Stomach smooth muscle (tissue), 2 donors: ENCODE measurements at regions not wholly inside any gene's neighbourhood (a gene's known extent, or its start where the extent isn't known, plus 50 kb on each side); places are given as distances from the start of the nearest gene placed in this dataset.

Source experiments
- H3K27ac ChIP-seq: one replicate; pipeline ENCODE4 v1.7.0; 2013; ENCODE audit warnings: mild to moderate bottlenecking, low read length, inconsistent platforms
- H3K27me3 ChIP-seq, 2 donors: one replicate each; pipeline ENCODE4 v1.7.0; 2013; ENCODE audit warnings: low read length in 2 of 2; ENCODE audit not compliant: insufficient read depth in 2 of 2, control insufficient read depth in 1 of 2
- H3K36me3 ChIP-seq, 2 donors: one replicate each; pipeline ENCODE4 v1.7.0; 2013; ENCODE audit warnings: low read length in 2 of 2; ENCODE audit not compliant: control insufficient read depth in 2 of 2, insufficient read depth in 2 of 2
- H3K4me1 ChIP-seq: one replicate; pipeline ENCODE4 v1.7.0; 2013; ENCODE audit warnings: low read length; ENCODE audit not compliant: control insufficient read depth, insufficient read depth
- H3K4me3 ChIP-seq, 2 donors: one replicate each; pipeline ENCODE4 v1.7.0; 2013; ENCODE audit warnings: low read length in 2 of 2
- H3K9ac ChIP-seq, 2 donors: one replicate each; pipeline ENCODE4 v1.7.0; 2013; ENCODE audit warnings: low read length in 2 of 2, mild to moderate bottlenecking in 1 of 2
- H3K9me3 ChIP-seq, 2 donors: one replicate each; pipeline ENCODE4 v1.7.0; 2013; ENCODE audit warnings: low read length in 2 of 2; ENCODE audit not compliant: control insufficient read depth in 2 of 2
- donor health status: healthy.
- donor health status: Pancreatic carcinoma.

DNA sequence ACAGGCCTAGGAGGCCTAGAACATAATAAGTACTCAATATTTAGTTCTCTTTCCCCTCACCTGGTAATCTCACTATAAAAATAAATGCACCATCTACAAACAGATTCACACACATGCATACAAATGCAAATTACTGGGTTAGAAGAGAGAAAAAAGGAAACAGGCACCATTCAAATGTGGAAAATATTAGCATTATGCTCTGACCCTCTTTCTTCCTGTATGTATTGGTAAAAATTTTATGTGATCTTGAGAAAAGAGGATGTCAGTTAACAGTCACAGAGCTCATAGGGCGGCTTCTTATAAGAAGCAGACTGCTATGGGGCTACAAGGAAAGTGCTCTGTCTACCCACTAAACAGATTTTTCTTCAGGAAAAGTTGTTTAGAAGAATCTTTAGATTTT is 565.4 kb downstream of the LMO4 start:
- H3K36me3 ChIP-seq = no peaks in the 10 kb centered on the region
- no peak overlapping the region for H3K27ac ChIP-seq
- H3K4me1 ChIP-seq = no peaks in the 10 kb centered on the region
- no peak overlapping the region for H3K9ac ChIP-seq
- H3K4me3 ChIP-seq = no peak overlapping the region
- H3K9me3 ChIP-seq = no peaks in the 10 kb centered on the region
- no peaks in the 10 kb centered on the region for H3K27me3 ChIP-seq

DNA sequence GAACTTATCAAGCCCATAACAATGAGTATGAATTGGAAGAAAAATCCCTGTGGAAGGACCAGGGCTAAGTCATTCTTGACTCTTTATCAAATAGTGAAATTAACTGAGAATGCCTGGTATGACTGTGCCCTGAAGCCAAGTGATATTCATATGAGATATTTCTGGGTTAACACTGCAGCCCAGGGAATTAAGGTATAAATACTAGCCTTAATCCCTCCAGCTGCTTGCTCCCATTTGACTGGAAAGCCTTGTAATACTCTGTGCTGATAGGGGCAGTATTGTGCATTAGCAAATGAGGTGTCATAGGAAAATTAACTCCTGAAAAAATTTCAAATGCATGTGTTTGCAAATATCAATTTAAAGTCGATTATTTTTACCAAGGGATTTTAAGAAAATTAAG is 568.8 kb downstream of the LMO4 start:
- H3K27me3 ChIP-seq = no peaks in the 10 kb centered on the region
- no peaks in the 10 kb centered on the region for H3K36me3 ChIP-seq
- H3K9me3 ChIP-seq = no peaks in the 10 kb centered on the region
- no peaks in the 10 kb centered on the region for H3K4me1 ChIP-seq
- no peak overlapping the region for H3K27ac ChIP-seq
- H3K4me3 ChIP-seq = no peak overlapping the region
- H3K9ac ChIP-seq = no peak overlapping the region

DNA sequence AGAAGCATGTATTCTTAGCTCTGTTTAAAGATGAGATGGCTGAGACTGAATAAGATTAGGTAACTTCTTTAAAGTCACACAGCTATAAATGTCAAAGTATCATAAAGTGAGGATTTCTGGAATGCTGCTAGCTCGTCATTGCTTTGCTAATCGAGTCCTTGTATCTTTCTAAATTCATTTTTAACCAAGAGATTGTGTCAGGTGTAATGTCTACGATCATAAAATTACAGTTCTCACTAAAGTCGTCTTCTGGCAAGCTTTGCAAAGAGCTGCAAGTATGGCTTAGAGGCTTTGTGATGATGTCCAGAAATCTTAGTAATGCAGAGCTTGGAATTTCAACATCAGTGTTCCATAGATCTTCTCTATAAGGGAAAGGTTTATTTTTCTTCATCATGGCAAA is 569.8 kb downstream of the LMO4 start:
- no peak overlapping the region for H3K27ac ChIP-seq
- H3K4me3 ChIP-seq = no peak overlapping the region
- no peaks in the 10 kb centered on the region for H3K36me3 ChIP-seq
- H3K9me3 ChIP-seq = no peaks in the 10 kb centered on the region
- H3K9ac ChIP-seq = no peak overlapping the region
- H3K27me3 ChIP-seq = no peaks in the 10 kb centered on the region
- peaks cover 4% of the 10 kb centered on the region for H3K4me1 ChIP-seq

DNA sequence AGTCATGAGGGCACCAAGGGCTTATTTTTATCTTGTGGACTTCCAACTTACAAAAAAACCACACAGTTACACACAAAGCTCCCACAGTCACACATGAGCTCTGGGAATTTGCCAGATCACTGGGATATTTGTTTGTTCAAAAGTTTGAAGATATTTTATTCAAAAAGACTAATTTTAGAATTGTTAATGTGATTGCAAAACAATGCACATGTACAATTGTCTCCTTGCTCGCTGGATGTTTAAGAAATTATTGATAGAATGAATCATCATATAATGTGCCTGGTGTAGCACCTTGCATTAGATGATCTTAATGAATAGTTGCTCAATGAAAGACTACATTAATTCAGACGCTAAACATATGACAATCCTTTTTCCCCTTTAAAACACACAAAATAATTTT is 570.3 kb downstream of the LMO4 start:
- Histone ChIP-seq H3K27me3 (no peaks in the 10 kb centered on the region), H3K9me3 (no peaks in the 10 kb centered on the region), H3K9ac (no peak overlapping the region), H3K4me3 (no peak overlapping the region), H3K4me1 (peaks cover 9% of the 10 kb centered on the region), H3K27ac (no peak overlapping the region), H3K36me3 (no peaks in the 10 kb centered on the region)

DNA sequence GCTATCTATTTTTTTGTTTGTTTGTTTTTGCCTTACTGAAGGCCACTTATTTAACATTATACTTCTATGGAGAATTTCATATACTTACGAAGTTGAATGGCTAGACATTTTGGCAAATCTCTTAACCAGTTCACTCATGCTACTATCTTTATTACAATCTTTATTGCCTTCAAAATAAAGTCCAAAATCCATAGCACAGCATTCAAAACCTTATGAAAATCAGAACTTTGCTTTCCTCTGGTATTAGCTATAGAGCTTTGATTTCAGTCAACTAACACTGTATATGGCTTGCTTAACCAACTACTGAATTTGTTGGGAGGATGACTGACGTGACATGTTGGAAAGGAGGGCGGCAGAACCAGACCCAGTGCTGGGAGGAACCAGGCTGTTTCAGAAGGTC is 571.1 kb downstream of the LMO4 start:
- no peak overlapping the region for H3K27ac ChIP-seq
- no peak overlapping the region for H3K9ac ChIP-seq
- H3K4me3 ChIP-seq = no peak overlapping the region

DNA sequence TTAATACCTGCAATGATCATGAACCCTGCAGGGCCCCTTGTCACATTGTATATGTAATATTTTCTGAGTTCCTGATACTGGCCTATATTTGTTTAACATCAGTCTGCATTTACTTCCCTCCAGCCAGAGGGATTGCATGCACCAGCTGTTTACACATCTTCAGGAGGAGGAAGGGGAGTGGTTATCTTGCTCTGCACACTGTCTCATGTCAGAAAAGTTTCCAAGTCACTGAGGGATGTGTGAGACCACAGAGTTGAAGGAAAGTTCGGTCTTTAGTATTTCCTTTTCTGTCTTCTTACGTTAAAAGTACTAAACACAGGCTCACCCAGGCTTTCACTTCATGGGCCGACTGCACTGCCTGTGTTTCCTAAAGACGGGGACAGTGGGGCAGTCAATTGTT is 574.1 kb downstream of the LMO4 start:
- no peaks in the 10 kb centered on the region for H3K27me3 ChIP-seq
- no peak overlapping the region for H3K9ac ChIP-seq
- H3K9me3 ChIP-seq = no peaks in the 10 kb centered on the region
- H3K4me1 ChIP-seq = peaks cover 9% of the 10 kb centered on the region
- peak overlapping the region; percentile 63 for H3K27ac ChIP-seq
- no peaks in the 10 kb centered on the region for H3K36me3 ChIP-seq
- peak overlapping the region; percentile 8 to 9 for H3K4me3 ChIP-seq

More for the DNA sequence above, 571.1 kb downstream of the LMO4 start:
- Histone ChIP-seq H3K36me3 (no peaks in the 10 kb centered on the region), H3K9me3 (no peaks in the 10 kb centered on the region), H3K27me3 (no peaks in the 10 kb centered on the region), H3K4me1 (peaks cover 9% of the 10 kb centered on the region)

DNA sequence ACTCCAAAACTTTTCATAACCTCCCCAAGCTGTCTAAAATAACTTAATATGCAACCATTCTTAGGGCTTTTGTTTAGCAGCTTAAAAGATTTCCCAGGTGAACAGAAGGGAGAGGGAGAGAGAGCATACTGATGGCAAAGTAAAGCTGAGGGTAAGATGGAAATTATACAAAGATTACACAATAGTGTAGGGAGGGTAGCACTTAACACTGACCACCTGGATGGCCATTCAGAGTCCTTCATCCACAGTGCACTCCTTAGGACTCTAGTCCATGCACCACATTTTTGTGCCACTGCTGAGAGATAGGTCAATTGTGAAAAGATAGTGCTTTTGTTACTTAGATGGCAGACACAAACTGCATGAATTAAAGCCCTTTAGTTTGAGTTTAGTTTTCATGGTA is 574.6 kb downstream of the LMO4 start:
- peak overlapping the region; percentile 8 to 9 for H3K4me3 ChIP-seq
- H3K36me3 ChIP-seq = no peaks in the 10 kb centered on the region
- H3K4me1 ChIP-seq = peaks cover 9% of the 10 kb centered on the region
- H3K27me3 ChIP-seq = no peaks in the 10 kb centered on the region
- H3K27ac ChIP-seq = peak overlapping the region; percentile 63
- H3K9me3 ChIP-seq = no peaks in the 10 kb centered on the region
- H3K9ac ChIP-seq = no peak overlapping the region

DNA sequence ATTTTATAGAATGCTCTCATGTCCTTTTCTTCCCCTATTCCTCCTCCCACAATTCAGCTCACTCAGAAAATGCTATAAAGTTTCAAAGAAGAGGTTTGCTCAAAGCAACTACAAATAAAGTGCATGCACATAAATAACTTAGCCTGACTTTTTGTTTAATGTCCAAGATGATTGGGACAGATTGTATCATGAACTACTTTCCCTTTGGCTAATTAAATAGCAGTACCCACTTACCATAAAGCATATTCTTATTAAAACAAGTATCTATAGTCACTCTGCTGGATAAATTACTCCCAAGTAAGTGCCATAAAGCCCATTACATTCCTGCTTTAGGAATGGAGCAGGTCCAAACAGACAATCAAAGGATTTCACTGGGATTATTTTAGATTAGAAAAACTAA is 576.0 kb downstream of the LMO4 start:
- no peaks in the 10 kb centered on the region for H3K36me3 ChIP-seq
- no peak overlapping the region for H3K27ac ChIP-seq
- H3K9me3 ChIP-seq = no peaks in the 10 kb centered on the region
- H3K4me3 ChIP-seq = no peak overlapping the region
- peaks cover 9% of the 10 kb centered on the region for H3K4me1 ChIP-seq
- no peak overlapping the region for H3K9ac ChIP-seq
- no peaks in the 10 kb centered on the region for H3K27me3 ChIP-seq

DNA sequence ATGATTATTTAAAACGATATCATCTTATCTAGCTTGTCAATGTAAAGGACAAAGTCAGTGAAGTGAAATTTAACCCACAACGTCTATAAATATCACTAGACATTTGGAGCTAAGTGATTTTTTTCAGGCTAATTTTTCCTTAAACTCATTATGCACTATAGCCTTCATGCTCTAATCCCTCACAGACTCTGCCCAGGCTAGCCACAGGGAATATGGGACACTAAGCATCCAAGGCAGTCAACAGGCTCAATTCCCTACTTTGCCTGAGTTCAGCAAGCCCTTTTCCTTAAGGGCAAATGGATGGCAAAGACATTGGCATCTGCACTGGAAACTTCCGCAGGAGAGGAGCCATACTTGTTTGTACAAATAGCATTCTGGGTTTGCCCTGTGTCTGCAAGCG is 577.0 kb downstream of the LMO4 start:
- no peak overlapping the region for H3K4me3 ChIP-seq
- H3K9ac ChIP-seq = no peak overlapping the region
- H3K27ac ChIP-seq = no peak overlapping the region
- H3K9me3 ChIP-seq = no peaks in the 10 kb centered on the region
- H3K4me1 ChIP-seq = peaks cover 9% of the 10 kb centered on the region
- no peaks in the 10 kb centered on the region for H3K36me3 ChIP-seq
- H3K27me3 ChIP-seq = no peaks in the 10 kb centered on the region

DNA sequence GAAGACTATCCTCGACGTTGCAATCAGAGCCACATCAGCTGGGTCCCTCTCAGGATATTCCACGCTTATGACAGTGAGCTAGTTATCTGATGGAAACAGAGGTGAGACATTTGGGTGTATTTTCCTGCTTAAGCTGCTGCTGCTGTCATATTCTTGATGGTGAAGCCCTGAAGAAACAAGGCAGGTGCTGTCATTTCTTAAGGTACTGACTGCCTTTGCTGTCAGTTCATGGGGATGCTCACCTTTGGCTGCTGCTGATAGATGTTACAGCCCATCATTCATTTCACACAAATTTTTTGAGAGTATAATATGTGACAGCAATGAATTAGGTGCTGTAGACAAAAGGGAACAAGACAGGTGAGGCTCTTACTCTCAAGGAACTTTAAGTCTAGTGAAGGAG is 577.4 kb downstream of the LMO4 start:
- no peak overlapping the region for H3K4me3 ChIP-seq
- no peak overlapping the region for H3K9ac ChIP-seq
- H3K27me3 ChIP-seq = no peaks in the 10 kb centered on the region
- H3K9me3 ChIP-seq = no peaks in the 10 kb centered on the region
- no peaks in the 10 kb centered on the region for H3K36me3 ChIP-seq
- peaks cover 9% of the 10 kb centered on the region for H3K4me1 ChIP-seq
- no peak overlapping the region for H3K27ac ChIP-seq

DNA sequence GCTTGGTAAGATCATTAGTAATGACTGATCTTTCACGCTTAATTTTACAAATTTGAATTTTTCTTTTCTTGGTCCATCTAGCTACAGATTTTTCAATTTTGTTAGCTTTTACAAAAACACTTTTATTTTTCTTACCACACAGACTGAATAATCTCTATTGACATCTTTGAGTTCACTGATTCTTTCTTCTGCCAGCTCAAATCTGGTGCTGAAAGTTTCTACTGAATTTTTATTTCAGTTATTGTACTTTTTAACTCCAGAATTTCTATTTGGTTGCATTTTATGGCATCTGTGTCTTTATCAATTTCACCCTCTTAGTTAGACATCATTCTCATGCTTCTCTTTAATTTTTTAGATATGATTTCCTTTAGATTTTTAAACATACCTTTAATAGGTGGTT is 584.7 kb downstream of the LMO4 start:
- H3K9ac ChIP-seq = no peak overlapping the region
- no peak overlapping the region for H3K27ac ChIP-seq
- no peaks in the 10 kb centered on the region for H3K9me3 ChIP-seq
- H3K4me1 ChIP-seq = no peaks in the 10 kb centered on the region
- H3K4me3 ChIP-seq = no peak overlapping the region
- no peaks in the 10 kb centered on the region for H3K27me3 ChIP-seq
- no peaks in the 10 kb centered on the region for H3K36me3 ChIP-seq

DNA sequence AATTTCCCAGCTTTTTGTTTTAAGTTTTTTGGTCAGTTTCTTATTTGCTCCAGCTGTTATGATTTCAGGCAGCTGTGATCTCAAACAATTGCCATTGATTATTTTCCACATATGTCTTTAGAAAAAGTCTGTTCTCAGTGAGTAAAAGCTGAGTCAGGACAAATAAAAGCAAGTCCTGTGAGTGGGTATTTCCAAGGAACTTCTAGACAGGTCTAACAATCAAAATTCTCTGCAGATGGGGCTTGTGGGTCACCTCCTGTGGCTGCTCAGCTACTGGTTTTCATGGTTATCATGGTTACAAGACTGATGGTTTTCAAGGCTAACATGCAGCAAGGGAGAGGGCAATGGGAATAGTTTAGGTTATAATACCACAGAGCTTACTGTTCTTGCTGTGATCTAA is 585.7 kb downstream of the LMO4 start:
- Histone ChIP-seq H3K4me1 (no peaks in the 10 kb centered on the region), H3K9ac (no peak overlapping the region), H3K9me3 (no peaks in the 10 kb centered on the region), H3K4me3 (no peak overlapping the region), H3K27me3 (no peaks in the 10 kb centered on the region), H3K27ac (no peak overlapping the region), H3K36me3 (no peaks in the 10 kb centered on the region)
